HG03575 (cell line): ENCODE measurements at regions not wholly inside any gene's neighbourhood (a gene's known extent, or its start where the extent isn't known, plus 50 kb on each side); places are given as distances from the start of the nearest gene placed in this dataset.
"Not testable (repeated sequence)": the region's sequence is repeated elsewhere in the genome, so short reads cannot be mapped to it uniquely, and the experiment has no call there.

Source experiments
- ATAC-seq: cut with Tn5 transposase; IDR thresholded peaks from one replicate; pipeline ENCODE4 v1.9.1; 2021; ENCODE audit not compliant: unreplicated experiment, insufficient number of reproducible peaks, low FRiP score; ENCODE audit errors: extremely low read depth

- no peak for ATAC-seq
These were observed 279.5 kb upstream of the MGAT5 start for GRCh38 chr2:133974353-133974752.

- no peak for ATAC-seq
These were observed 278.7 kb upstream of the MGAT5 start for GRCh38 chr2:133975135-133975534.

- no peak for ATAC-seq
These were observed 278.0 kb upstream of the MGAT5 start for GRCh38 chr2:133975676-133976428.

GRCh38 chr2:133976659-133977058, 277.2 kb upstream of the MGAT5 start:
- ATAC-seq = no peak

DNA sequence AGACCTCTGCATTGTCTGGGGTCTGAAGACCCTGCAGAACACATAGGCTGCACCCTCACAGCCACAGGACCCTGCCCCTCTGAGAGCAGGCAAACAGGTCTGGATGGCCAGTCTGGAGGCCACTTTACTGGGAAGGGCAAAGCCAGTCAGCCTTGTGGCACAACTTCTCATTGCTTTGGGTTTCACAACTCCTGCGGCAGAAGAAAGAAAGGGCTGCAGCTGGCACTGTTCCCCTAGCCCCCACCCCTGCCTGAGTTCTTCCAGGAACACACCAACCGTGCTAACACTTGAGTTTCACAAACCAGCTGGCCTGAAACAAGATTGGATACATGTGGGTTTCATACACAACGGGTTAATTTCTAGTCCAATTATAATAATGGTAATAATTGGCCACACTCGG, 276.5 kb upstream of the MGAT5 start:
- no peak for ATAC-seq

GRCh38 chr2:133982256-133982655, 271.6 kb upstream of the MGAT5 start:
- ATAC-seq = no peak

DNA sequence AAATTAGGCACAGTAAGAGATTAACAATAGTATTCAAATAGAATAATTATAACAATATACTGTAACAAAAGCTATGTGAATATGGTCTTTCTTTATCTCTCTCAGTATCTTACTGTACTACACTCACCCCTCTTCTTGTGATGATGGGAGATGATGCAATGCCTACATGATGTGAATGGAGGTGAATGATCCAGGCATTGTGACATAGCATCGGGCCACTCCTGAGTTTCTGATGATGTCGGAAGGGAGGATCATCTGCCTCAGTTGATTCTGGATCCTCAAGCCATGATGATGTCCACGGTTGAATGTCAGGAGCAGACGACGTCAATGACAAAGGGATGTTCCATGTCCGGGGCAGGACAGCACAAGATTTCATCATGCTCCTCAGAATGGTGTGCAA, 268.3 kb upstream of the MGAT5 start:
- ATAC-seq = no peak

GRCh38 chr2:133986081-133986837, 267.6 kb upstream of the MGAT5 start:
- no peak for ATAC-seq

DNA sequence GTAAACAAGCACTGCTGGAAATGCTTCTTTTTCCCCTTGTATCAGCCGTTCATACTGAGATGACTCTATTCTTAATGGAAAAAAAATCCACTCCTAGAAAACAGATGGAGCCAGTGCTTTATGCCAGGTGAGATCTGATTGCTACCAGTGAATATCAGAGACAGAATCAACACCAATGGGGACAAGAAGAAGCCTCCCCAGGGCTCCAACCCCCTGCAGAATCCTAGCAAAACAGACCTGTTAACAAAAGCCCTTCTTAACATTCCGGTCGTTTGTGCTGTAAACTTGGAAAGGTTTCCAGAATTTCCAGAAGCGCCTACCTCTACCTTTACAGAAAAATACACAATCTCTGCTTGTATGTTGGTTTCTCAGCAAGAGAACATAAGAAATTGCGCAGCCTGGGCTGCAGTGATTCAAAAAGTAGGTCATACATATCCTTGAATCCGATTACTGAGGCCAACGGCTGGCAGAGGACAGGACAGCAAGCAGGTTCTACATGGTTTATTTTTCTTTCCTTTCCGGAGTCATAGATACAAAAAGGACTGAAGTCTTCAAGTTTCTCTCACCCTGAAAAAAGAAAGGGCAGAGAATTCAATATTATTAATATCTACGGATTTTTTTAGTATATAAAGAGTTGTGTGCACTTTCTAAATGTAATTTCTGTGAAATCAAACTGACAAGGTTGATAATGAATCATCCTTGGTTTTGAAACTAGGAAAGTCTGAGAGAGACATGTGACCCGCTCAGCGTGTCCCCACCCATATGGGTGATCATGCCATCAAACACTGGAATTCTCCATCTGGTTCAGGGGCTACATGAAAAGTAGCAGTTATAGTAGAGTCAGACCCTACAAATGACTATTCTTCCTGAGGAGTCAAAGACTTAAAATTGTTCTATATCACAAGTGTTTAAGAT, 266.7 kb upstream of the MGAT5 start:
- no peak for ATAC-seq

GRCh38 chr2:133988316-133988891, 265.5 kb upstream of the MGAT5 start:
- ATAC-seq = no peak

DNA sequence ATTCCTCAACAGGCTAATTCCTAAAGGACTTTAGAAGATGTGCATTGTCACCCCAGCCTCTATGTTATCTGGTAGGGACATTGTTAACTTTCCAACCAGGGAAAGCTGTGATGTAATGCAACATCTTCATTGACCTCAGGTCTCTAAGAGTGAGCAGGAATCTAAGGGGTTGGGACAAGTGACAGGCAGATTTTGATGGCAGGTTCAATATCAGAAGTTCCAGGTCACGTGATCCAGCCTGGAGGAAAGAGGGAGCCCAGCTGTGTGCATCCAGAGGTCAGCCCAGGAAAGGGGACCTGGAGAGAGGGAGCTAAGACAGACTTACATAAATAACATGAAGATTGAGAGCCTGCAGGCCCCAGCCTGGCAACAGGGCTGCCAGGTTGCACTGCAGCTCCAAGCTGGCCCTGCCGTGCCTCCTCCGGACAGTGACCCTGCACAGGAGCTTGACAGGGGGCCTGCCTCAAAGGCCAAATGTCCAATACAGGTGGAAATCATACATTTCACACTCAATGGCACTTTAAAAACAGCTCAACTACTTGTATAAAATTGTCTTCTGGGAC, 262.2 kb upstream of the MGAT5 start:
- no peak for ATAC-seq

GRCh38 chr2:133992454-133992853, 261.4 kb upstream of the MGAT5 start:
- no peak for ATAC-seq

DNA sequence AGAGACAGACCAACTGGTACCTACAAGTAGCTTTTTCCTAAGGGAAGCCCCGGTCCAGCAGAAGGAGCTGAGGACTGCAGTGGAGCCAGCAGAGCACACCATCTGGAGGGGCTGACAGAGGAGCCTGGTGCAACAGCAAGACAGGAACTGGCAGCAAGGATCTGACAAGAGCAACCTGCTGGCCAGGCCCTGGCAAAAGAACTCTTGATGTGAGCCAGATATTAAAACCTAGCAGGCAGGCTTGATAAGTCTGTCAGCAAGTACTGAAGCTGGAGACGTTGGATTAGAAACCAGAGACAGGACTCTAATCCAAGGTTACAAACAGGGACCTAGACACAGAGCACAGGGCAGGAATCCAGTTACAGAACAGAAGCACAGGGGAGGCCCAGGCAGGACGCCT, 260.7 kb upstream of the MGAT5 start:
- ATAC-seq = no peak

- ATAC-seq = not testable (repeated sequence)
These were observed 255.1 kb upstream of the MGAT5 start for GRCh38 chr2:133998726-133999125.

DNA sequence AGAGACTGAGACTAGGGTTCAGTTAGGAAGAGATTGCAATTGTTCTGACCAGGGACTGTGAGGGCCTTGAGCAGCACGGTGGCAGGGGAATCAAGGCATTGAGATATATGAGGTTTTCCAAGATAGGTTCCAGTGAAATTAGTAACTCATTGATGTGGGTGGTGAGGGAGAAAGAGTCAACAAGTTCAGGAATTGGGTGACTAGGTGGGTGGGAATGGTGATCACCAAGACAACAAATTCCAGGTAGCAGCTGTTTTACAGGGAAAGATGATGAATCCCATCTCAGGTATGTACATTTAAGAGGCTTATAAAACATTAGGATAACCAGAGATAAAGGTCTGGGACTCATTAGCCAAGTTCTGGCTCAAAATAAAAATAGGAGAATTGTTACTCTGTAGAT, 251.5 kb upstream of the MGAT5 start:
- ATAC-seq = no peak

GRCh38 chr2:134002921-134003320, 251.0 kb upstream of the MGAT5 start:
- no peak for ATAC-seq

DNA sequence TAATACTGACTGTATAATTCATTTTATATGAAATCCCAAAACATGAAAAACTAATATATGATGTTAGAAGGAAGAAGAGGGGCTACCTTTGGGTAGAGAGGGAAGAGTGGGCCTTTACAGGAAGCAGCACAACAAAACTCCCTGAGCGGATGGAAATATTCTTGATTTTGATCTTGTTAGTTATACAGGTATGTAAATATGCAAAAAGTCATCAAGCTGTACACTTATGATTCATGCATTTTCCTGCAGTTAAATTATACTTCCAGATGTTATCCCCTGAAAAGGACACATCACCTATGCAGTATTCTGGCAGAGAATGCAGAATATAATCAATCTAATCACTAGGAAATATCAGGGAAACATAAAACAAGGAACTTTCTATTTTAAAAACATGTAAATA, 249.4 kb upstream of the MGAT5 start:
- no peak for ATAC-seq

GRCh38 chr2:134008837-134009236, 245.0 kb upstream of the MGAT5 start:
- ATAC-seq = no peak

DNA sequence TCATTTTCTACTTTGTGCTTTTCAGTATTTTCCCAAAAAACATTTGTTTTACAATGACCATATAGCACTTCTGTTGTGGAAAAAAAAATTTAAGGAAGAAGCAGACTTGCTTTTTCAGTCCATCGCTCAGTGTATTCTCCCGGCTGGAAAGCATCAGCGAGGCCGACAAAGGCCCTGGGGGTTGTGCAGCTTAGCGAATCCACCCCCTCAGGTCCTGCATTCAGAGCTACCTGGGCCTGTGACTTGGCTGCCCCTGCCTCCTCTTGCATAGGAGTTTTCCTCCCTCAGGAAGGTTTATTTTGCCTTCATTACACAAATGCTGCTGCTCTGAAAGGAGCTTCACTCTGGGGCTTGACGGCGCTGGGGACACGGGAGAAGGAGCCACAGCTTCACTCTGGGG, 244.4 kb upstream of the MGAT5 start:
- no peak for ATAC-seq
